Ishikawa (cell line): ENCODE measurements at regions not wholly inside any gene's neighbourhood (a gene's known extent, or its start where the extent isn't known, plus 50 kb on each side); places are given as distances from the start of the nearest gene placed in this dataset.

Source experiments
- EGR1 ChIP-seq: IDR thresholded peaks from 2 replicates; pipeline ENCODE4 v1.6.1; 2012
- EP300 ChIP-seq: IDR thresholded peaks from 2 replicates; pipeline ENCODE4 v1.6.1; 2012; ENCODE audit warnings: borderline replicate concordance
- REST ChIP-seq: IDR thresholded peaks from 2 replicates; pipeline ENCODE4 v1.6.1; 2012; ENCODE audit warnings: low read depth, mild to moderate bottlenecking
- TEAD4 ChIP-seq: IDR thresholded peaks from 2 replicates; pipeline ENCODE4 v1.6.1; 2012
- YY1 ChIP-seq: IDR thresholded peaks from 2 replicates; pipeline ENCODE4 v1.6.1; 2012; ENCODE audit warnings: low read depth

- TF ChIP-seq EP300, result no peak
- no peak for TF ChIP-seq EGR1
- TF ChIP-seq REST, result no peak
- TF ChIP-seq YY1, result no peak
- no peak for TF ChIP-seq TEAD4
Measured at GRCh38 chr5:123976379-123977033, 464.5 kb downstream of the CSNK1G3 start.
